ENCODE measurements at regions not wholly inside any gene's neighbourhood (a gene's known extent, or its start where the extent isn't known, plus 50 kb on each side); places are given as distances from the start of the nearest gene placed in this dataset.

DNA sequence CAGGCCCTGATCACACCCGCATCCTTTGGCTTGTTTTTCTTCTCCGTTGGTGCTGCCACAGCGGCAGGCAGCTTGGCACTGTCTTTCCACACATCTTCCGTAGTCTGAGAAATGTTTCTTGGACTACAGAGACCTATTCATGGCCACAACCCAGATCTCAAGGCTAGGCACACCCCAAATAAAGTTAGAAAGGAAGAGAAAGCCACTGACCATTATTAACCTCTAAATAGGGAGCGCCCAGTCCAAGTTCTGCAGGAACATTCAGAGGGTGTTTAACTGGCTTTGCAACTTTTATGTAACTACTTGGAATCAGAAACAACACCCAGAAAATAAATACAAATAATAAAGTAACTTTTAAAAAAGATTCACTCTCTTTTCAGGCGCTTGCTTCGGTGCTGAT lies 124.8 kb upstream of the NEDD9 start:
- H3K9ac ChIP-seq (ENCODE audit: insufficient read depth, low read length, poor library complexity, severe bottlenecking) = no peak overlapping the region
- peak overlapping the region in 1 of 3 experiments; percentile 41 for H3K4me3 ChIP-seq (replicated peaks in 1 of 3; ENCODE audit: low read depth in 2 of 3, low read length in 3 of 3)
- H3K9me3 ChIP-seq (replicated peaks in 1 of 2; ENCODE audit: control insufficient read depth in 1 of 2, insufficient read depth in 1 of 2, low read length in 2 of 2) = no peaks in the 10 kb centered on the region
- H3K27ac ChIP-seq (ENCODE audit: low read depth in 1 of 2, low read length in 2 of 2) = peak overlapping the region; percentile 57 to 80
- no peaks in the 10 kb centered on the region for H3K27me3 ChIP-seq (ENCODE audit: control insufficient read depth in 2 of 2, insufficient read depth in 2 of 2, low read length in 2 of 2)
- peaks cover 50 to 68% of the 10 kb centered on the region in 2 donors for H3K4me1 ChIP-seq (ENCODE audit: control insufficient read depth in 1 of 2, insufficient read depth in 2 of 2, low read length in 2 of 2)
- intact Hi-C loops (cut with micrococcal nuclease) = loop anchor here in 1 of 2 donors (5.0 kb wide), 1 partner anchor 40 kb away; no protein-coding TSS in a partner anchor
- no peak overlapping the region for H2AFZ ChIP-seq (ENCODE audit: insufficient read depth, low read depth, low read length, poor library complexity, severe bottlenecking)
- peaks cover 68% of the 10 kb centered on the region for H3K79me2 ChIP-seq (ENCODE audit: insufficient read depth, low read length)
- Mint-ChIP-seq H3K27ac (peak overlapping the region; percentile 83 to 93 (median 90)), H3K4me1 (peaks cover 74% of the 10 kb centered on the region), H3K36me3 (peaks cover 79 to 82% of the 10 kb centered on the region in 2 donors), H3K4me3 (peak overlapping the region in 1 of 2 donors; percentile 62), H3K27me3 (ENCODE audit: low read depth in 3 of 3) (peaks cover 0 to 2% (median 0%) of the 10 kb centered on the region in 3 donors), H3K9me3 (peaks cover 2 to 11% (median 6%) of the 10 kb centered on the region in 7 donors)
- no peak for DNase-seq
- H4K20me1 ChIP-seq (ENCODE audit: insufficient read depth, low read length) = no peaks in the 10 kb centered on the region
- H3K36me3 ChIP-seq (replicated peaks in 1 of 2; ENCODE audit: control insufficient read depth in 1 of 2, insufficient read depth in 2 of 2, low read length in 2 of 2) = peaks cover 5 to 41% of the 10 kb centered on the region in 2 donors
- TF ChIP-seq, protein P1, sequence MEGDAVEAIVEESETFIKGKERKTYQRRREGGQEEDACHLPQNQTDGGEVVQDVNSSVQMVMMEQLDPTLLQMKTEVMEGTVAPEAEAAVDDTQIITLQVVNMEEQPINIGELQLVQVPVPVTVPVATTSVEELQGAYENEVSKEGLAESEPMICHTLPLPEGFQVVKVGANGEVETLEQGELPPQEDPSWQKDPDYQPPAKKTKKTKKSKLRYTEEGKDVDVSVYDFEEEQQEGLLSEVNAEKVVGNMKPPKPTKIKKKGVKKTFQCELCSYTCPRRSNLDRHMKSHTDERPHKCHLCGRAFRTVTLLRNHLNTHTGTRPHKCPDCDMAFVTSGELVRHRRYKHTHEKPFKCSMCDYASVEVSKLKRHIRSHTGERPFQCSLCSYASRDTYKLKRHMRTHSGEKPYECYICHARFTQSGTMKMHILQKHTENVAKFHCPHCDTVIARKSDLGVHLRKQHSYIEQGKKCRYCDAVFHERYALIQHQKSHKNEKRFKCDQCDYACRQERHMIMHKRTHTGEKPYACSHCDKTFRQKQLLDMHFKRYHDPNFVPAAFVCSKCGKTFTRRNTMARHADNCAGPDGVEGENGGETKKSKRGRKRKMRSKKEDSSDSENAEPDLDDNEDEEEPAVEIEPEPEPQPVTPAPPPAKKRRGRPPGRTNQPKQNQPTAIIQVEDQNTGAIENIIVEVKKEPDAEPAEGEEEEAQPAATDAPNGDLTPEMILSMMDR (IDR thresholded peaks at IDR 0.05) = no peak
- WGBS (ENCODE audit: insufficient coverage) = 100% methylated on average over 3 of the region's 7 CpGs
- H3K4me2 ChIP-seq (replicated peaks; ENCODE audit: extremely low read depth, low read length, poor library complexity, severe bottlenecking) = peak overlapping the region; percentile 51

DNA sequence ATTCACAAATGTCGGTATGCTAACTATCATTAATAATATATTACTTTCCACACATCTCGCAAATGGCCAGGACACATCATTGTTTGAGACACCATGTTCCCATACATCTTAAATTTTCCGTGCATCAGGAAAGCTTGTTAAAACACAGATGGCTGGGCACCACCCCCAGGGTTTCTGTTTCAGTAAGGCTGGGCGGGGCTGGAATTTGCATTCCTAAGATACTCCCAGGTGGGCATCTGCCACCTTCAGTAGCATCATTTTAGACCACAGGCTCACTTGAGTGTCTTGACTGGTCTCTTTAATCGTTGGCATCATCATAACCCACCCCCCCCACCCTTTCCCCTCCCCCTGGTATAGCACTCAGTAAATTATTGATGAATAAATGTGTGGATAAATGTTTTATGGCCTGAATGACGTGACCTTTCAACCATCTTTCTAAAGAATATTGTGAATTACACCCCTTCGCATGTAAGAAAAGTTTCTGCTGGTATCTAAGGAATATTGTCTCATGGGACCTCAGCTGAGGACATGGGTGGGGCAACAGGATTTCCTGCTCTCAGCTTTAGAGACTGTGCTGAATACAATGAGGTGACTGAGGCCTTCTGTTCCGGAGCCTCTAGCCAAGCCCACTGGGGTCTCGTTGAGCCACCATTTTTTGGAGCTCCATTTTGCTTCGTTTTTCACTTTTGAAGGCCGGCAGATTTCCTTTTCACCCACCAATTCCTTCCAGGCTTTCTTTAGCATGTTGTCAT lies 124.1 kb upstream of the NEDD9 start:
- Mint-ChIP-seq H3K27ac (peak overlapping the region; percentile 83 to 93 (median 90)), H3K4me3 (peak overlapping the region in 1 of 2 donors; percentile 62), H3K36me3 (peaks cover 80 to 85% of the 10 kb centered on the region in 2 donors), H3K4me1 (peaks cover 77% of the 10 kb centered on the region), H3K9me3 (peaks cover 2 to 11% (median 6%) of the 10 kb centered on the region in 7 donors), H3K27me3 (ENCODE audit: low read depth in 3 of 3) (peaks cover 0 to 1% (median 0%) of the 10 kb centered on the region in 3 donors)
- H3K27me3 ChIP-seq (ENCODE audit: control insufficient read depth in 2 of 2, insufficient read depth in 2 of 2, low read length in 2 of 2) = no peaks in the 10 kb centered on the region
- no peak overlapping the region for H3K9ac ChIP-seq (ENCODE audit: insufficient read depth, low read length, poor library complexity, severe bottlenecking)
- H3K4me2 ChIP-seq (replicated peaks; ENCODE audit: extremely low read depth, low read length, poor library complexity, severe bottlenecking) = peak overlapping the region; percentile 51
- peaks cover 5 to 41% of the 10 kb centered on the region in 2 donors for H3K36me3 ChIP-seq (replicated peaks in 1 of 2; ENCODE audit: control insufficient read depth in 1 of 2, insufficient read depth in 2 of 2, low read length in 2 of 2)
- peak overlapping the region; percentile 57 to 80 for H3K27ac ChIP-seq (ENCODE audit: low read depth in 1 of 2, low read length in 2 of 2)
- H3K4me1 ChIP-seq (ENCODE audit: control insufficient read depth in 1 of 2, insufficient read depth in 2 of 2, low read length in 2 of 2) = peaks cover 57 to 75% of the 10 kb centered on the region in 2 donors
- peak in 2 of 3 donors; percentile 38 to 50 for DNase-seq
- no peak overlapping the region for H2AFZ ChIP-seq (ENCODE audit: insufficient read depth, low read depth, low read length, poor library complexity, severe bottlenecking)
- WGBS (ENCODE audit: insufficient coverage) = 52% methylated on average over 5 of the region's 11 CpGs
- H3K79me2 ChIP-seq (ENCODE audit: insufficient read depth, low read length) = peaks cover 69% of the 10 kb centered on the region
- H3K9me3 ChIP-seq (replicated peaks in 1 of 2; ENCODE audit: control insufficient read depth in 1 of 2, insufficient read depth in 1 of 2, low read length in 2 of 2) = no peaks in the 10 kb centered on the region
- no peaks in the 10 kb centered on the region for H4K20me1 ChIP-seq (ENCODE audit: insufficient read depth, low read length)
- TF ChIP-seq, protein P1 (IDR thresholded peaks at IDR 0.05) = no peak
- intact Hi-C loops (cut with micrococcal nuclease) = loop anchor here in 1 of 2 donors (5.0 kb wide), 1 partner anchor 39 kb away; no protein-coding TSS in a partner anchor
- H3K4me3 ChIP-seq (replicated peaks in 1 of 3; ENCODE audit: low read depth in 2 of 3, low read length in 3 of 3) = peak overlapping the region in 1 of 3 experiments; percentile 41
